NCI-H82 treated with DMSO at 0.1 percent for 48 hours (cell line): ENCODE measurements at regions not wholly inside any gene's neighbourhood (a gene's known extent, or its start where the extent isn't known, plus 50 kb on each side); places are given as distances from the start of the nearest gene placed in this dataset.

ENCODE experiments used
- DNase-seq: peaks from one replicate; lab custom pipeline; 2025; ENCODE audit not compliant: unreplicated experiment; lab: John Stamatoyannopoulos, UW

GRCh38 chr1:29473161-29473855 is 237.0 kb downstream of the PTPRU start:
- peak; percentile 53 for DNase-seq

DNA sequence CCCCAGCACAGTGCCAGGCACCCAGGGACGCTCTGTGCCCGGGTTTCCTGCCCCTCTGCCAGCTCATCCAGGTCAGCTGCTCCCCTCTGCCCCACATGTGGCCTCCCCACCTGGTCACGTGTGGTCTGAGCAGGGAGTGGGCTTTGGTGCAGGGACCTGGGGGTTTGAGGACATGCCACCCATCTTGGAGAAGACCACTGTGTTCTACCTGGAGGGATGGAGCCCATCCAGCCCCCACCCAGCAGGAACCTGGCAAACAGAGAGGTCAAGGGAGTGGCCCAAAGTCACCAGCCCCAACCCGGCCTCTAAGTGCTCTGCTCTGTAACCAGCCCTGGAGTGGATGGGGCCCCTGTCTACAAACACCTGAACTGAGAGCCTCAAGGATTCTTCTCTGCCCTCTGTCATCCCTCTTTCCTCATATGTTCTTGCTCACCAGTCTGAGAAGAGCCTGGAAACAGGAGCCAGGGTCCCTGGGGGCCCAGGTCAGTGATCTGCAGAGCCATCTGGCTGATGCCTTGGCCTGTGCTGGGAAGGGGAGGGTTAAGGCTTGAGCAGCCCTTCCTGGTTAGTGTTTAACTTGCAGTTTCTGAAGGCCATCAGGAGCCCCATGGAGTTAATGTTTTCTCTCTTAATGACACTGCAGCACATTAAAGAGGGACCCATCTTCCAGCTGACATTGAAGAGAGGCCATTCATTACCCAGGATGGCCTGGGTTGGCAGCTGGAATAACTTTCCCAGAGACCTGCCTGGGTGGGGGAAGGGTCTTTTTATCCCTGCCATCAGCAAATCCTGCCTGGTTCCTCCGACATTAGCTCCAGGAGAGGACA is 235.4 kb downstream of the PTPRU start:
- peak; percentile 82 for DNase-seq

GRCh38 chr1:29470788-29471119 is 234.4 kb downstream of the PTPRU start:
- DNase-seq: no peak

GRCh38 chr1:29470087-29470787 is 233.9 kb downstream of the PTPRU start:
- peak; percentile 73 for DNase-seq

- no peak for DNase-seq
Observed at GRCh38 chr1:29469457-29469856, 233.1 kb downstream of the PTPRU start.

DNA sequence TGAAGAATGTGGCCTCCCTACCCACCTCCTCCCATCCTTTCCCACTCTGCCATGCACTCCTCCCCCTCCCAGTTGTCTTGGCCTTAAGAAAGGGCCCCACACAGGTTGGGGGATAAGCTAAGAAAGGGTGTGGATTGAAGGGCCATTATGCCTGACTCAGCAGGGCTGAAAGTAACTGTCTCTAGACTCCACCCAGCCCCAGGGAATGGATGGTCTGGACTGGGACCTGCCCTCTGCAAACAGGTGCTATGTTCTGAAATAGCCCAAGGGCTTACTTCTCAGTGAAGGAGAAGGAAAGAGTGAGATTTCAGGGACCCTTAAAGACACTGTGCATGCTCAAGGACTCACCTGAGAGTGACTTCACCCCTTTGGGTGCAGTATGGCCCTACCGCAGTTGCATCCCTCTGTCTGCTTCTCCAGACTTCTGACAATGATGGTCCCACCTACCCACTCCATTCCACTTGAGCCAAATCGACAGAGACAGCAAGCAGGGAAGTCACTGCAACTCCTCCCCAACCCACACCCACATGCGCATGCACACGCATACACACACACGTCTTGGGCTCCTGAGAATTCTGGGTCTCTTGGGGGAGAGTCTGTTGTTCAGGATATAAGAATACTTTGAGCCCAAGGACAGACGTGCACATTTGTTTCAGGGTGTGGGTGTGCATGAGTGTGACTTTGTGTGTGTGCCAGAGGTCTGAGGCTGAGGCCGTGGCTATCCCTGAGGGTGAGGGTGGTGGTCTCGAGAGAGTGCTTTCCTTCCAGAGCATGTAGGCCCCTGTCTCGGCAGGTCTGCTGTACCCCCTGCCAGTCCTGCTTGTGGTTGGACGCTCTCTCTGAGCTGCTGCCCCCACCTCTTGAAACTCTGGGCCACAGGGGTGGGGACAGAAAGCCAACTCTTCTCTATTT is 231.9 kb downstream of the PTPRU start:
- no peak for DNase-seq

DNA sequence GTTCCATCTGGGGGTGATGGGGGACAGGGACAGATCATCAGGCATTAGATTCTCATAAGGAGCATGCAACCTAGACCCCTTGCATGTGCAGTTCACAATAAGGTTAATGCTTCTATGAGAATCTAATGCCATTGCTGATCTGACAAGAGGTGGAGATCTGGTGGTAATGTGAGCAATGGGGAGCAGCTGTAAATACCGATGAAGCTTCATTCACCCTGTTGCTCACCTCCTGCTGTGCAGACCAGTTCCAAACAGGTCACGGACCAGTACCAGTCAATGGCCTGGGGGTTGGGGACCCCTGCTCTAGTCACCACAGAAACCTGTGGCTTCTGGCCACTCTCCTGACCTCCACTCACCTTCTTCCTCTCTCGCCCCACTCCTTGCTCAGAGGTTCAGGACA is 229.9 kb downstream of the PTPRU start:
- no peak for DNase-seq

DNA sequence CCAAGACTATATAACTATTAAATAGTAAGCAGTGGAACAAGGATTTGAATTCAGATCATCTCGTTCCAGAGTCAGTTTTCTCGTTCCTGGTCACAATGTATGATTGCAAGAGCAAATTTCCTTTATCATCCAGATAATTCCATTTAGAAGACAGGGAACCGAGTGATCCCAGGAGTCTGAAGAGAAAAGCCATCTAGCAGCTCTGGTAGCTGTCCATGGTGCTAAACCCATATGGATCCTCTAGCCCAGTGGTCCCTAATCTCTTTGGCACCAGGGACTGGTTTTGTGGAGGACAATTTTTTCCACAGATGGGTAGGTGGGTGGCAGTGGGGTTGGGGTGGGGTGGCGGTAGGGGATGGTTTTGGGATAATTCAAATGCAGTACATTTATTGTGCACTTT is 229.4 kb downstream of the PTPRU start:
- no peak for DNase-seq

DNA sequence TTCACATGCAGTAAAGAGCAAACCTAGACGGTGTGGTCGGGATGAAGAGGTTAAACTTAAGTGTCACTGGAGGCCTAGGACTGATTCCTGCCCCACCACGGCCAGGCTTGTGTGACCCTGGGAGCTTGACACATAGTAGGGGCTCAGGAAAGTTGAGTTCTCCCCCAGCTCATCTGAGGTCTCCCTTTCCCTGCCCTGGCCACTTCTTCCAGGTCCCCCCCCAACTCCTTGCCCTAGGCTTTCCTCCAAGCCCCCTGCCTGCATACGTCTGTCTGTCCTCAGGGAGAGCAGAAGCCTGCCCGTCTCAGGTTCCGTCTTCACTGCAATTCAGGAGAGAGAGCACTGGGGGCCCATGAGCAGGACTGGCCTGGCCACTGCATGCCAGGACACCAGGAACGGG is 225.8 kb downstream of the PTPRU start:
- no peak for DNase-seq

DNA sequence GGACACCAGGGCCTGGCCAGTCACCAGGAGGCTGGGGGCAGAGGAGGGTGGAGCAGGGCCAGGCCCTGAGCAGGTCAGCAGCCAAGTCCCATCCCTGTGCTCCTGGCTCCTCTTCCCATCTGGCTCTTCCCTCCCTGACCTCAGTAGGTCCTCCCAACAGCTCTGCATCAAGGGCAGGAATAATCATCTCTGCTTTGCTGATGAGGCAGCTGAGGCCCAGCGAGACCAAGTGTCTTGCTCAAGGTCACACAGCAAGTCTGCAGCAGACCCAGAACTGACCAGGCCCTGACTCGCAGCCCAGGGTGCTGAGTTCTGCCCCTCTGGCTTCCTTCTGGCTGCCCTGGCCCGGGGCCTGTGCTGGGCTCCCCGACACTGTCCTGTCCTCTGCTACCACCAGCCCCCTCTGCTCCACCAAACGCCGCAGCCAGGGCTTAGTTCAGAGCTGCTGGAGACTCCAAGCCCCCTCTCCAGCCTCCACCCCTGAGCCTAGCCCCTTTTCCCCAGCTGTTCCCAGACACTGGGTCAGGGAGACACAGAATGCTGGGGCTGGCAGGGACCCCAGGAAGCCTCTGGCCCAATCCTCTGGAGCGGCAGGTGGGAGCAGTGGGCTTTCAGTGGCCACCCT is 224.9 kb downstream of the PTPRU start:
- DNase-seq: no peak

DNA sequence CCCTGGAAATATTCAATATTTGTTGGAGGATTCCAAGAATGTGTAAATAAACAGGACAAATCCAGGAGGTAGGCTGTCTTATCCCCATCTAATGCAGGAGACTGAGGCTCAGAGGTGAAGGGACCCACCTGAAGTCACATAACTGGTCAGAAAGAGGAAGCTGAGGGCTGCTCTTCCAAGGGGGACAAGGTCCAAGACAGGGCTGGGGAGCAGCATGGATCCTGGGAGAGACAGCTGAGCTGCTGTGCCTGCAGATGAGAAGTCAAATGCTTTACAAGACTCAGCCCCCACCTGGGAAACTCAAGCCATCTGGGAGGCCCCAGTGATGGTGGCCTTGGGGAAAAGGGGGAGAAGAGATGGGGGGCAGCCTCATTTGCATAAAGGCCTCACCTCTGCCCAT is 224.4 kb downstream of the PTPRU start:
- DNase-seq: no peak

DNA sequence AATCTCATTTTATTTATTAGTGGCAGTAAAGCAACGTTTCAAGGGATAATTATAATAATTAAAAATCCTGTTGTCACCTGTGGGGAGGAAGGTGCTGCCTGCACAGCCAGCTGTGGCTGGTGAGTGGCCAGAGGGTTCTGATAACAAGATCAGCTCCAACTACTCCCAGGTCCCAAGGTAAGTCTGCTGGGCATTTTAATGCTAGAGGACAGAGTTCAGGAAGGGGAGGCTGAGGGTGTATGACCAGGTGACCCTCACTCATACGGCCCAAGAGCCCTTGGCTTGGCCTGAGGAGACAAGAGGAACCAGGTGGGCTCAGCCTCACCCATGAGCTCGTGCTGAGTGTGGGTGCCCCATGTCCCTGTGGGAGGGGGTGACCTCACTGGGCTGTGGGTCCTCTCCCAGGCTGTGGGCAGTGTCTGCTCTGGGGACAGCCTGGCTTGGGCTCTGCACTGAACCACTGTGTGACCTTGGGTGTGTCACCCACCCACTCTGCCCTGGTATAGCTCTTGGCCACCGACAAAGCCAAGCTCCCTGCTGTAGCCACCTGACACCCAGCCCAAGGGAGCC is 223.8 kb downstream of the PTPRU start:
- DNase-seq: no peak

- no peak for DNase-seq
Observed at GRCh38 chr1:29459620-29459945, 223.3 kb downstream of the PTPRU start.

DNA sequence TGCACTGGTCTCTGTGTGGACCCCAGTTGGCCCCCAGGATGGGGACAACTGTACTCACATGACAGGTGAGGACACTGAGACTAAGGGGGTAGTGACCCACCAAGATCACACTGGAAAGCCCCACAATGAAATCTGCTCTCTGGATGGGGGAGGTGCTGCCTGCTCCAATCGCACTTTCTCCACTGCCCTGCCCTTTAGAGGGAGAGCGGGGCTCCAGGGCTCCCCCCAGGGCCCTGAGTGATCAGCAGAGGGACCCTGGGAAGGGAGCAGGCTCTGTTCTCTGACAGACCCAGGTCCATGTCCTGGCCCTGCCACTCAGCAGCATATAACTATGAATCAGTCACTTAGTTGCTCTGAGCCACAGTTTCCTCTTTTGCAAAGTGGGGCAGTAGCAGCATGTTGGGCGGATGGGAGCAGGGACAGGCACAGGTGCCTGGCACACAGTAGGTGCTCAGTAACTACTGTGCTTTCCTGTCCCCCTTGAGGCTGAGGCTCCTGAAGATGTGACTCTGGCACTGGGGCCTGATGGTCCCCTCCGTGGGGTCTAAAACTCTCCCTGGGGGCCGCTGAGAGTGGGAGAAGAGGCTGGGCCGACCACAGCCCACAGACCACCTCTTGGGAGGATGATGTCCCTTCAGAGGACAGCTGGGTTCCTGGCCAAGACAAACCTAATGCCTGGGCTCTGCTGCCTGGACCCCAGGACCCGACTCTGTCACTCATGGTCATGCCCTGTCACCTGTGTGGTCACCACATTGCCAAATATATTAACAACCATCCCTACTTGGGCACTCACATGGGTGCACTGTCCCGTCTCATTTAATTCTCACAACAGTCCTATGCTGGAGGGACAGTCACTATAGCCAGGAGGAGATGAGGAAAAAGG is 222.7 kb downstream of the PTPRU start:
- DNase-seq: no peak

GRCh38 chr1:29457496-29458368 is 221.4 kb downstream of the PTPRU start:
- peak; percentile 72 for DNase-seq

- DNase-seq: no peak
Observed at GRCh38 chr1:29456685-29457435, 220.5 kb downstream of the PTPRU start.

DNA sequence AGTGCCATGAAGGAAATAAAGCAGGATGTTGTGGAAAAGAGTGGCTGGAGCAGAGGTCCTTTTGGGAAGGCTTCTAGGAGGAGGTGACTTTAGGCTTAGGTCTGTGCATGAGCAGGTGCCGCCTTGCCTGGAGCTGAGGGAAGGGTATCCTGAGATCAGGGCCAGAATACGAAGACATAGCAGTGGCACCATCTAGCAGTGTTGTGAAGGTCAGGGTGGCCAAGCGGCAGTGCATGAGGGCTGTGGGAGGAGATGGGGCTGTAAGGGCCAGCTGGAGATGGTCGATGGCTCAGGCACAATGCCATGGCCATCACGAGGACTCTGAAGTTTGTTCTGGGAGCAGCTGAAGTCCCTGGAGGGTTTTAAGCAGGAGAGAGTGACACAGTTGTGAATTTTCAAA is 219.5 kb downstream of the PTPRU start:
- DNase-seq: no peak
